Calu3 (cell line): ENCODE measurements at regions not wholly inside any gene's neighbourhood (a gene's known extent, or its start where the extent isn't known, plus 50 kb on each side); places are given as distances from the start of the nearest gene placed in this dataset.

Experiments
- BruUV-seq: library from RNA; stranded (reverse); fragments of 400-500 nt; replicated peaks from 2 replicates; lab custom pipeline; 2021; lab: Mats Ljungman, UMichigan
- CTCF ChIA-PET: fragments of 300-600 bp; sonication (Branson Sonifier 250); formaldehyde crosslinking; loops from one replicate; lab custom pipeline; 2022; ENCODE audit warnings: antibody characterized with exemption; lab: Charles Lee
- DNase-seq: peaks from one replicate; pipeline ENCODE4 v3.0.0; 2022
- H3K27ac Mint-ChIP-seq: one replicate; pipeline ENCODE4 v1.8.0; 2022; ENCODE audit warnings: mixed read lengths; ENCODE audit not compliant: unreplicated experiment
- H3K27me3 Mint-ChIP-seq: one replicate; pipeline ENCODE4 v1.8.0; 2022; ENCODE audit warnings: mixed read lengths; ENCODE audit not compliant: unreplicated experiment
- H3K36me3 Mint-ChIP-seq: one replicate; pipeline ENCODE4 v1.8.0; 2022; ENCODE audit warnings: mild to moderate bottlenecking, moderate library complexity, mixed read lengths; ENCODE audit not compliant: insufficient read depth, unreplicated experiment
- H3K4me1 Mint-ChIP-seq: one replicate; pipeline ENCODE4 v1.8.0; 2022; ENCODE audit warnings: mild to moderate bottlenecking, low read depth, mixed read lengths; ENCODE audit not compliant: unreplicated experiment
- H3K4me3 Mint-ChIP-seq: one replicate; pipeline ENCODE4 v1.8.0; 2022; ENCODE audit warnings: mild to moderate bottlenecking, low read depth, moderate library complexity, mixed read lengths; ENCODE audit not compliant: unreplicated experiment
- H3K9me3 Mint-ChIP-seq: one replicate; pipeline ENCODE4 v1.8.0; 2022; ENCODE audit warnings: low read depth, mixed read lengths; ENCODE audit not compliant: unreplicated experiment
- intact Hi-C: fragments of 100-400 bp; cut with micrococcal nuclease; formaldehyde crosslinking; loops from one replicate; pipeline ENCODE4 v1.10.0; 2022; ENCODE audit not compliant: unreplicated experiment
- TF ChIP-seq, protein P1 (sequence below): fragments of 200-600 bp; IDR thresholded peaks from one replicate; pipeline ENCODE4 v1.8.0; 2022; ENCODE audit warnings: antibody characterized with exemption; ENCODE audit not compliant: unreplicated experiment

DNA sequence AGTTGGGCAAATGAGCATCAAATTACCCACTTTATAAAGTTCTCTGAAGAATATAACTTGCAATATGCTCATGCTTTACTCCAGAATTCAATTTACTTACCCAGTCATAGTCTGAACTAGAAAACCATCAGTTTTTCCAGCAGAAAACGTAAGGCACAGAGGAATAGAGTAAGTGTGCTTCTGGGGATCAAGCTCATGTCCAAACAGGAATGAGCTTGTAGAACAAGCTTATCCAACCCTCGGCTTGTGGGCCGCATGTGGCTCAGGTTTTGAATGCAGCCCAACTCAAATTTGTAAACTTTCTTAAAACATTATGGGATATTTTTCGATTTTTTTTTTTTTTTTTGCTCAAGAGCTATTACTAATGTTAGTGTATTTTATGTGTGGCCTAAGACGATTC, 308.5 kb upstream of the KLF12 start:
- no peak for DNase-seq
- Mint-ChIP-seq H3K9me3 (no peaks in the 10 kb centered on the region), H3K36me3 (no peaks in the 10 kb centered on the region), H3K4me1 (no peaks in the 10 kb centered on the region), H3K27ac (no peak overlapping the region), H3K4me3 (no peak overlapping the region), H3K27me3 (no peaks in the 10 kb centered on the region)
- BruUV-seq, result no TSS peak
- TF ChIP-seq, protein P1, sequence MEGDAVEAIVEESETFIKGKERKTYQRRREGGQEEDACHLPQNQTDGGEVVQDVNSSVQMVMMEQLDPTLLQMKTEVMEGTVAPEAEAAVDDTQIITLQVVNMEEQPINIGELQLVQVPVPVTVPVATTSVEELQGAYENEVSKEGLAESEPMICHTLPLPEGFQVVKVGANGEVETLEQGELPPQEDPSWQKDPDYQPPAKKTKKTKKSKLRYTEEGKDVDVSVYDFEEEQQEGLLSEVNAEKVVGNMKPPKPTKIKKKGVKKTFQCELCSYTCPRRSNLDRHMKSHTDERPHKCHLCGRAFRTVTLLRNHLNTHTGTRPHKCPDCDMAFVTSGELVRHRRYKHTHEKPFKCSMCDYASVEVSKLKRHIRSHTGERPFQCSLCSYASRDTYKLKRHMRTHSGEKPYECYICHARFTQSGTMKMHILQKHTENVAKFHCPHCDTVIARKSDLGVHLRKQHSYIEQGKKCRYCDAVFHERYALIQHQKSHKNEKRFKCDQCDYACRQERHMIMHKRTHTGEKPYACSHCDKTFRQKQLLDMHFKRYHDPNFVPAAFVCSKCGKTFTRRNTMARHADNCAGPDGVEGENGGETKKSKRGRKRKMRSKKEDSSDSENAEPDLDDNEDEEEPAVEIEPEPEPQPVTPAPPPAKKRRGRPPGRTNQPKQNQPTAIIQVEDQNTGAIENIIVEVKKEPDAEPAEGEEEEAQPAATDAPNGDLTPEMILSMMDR, result no peak
- CTCF ChIA-PET, result interaction anchor here (0.7 kb wide), 1 partner anchor 34 kb away, joined by 3 read pairs; no protein-coding TSS in a partner anchor
- intact Hi-C loops, result no loop called here

- intact Hi-C loops, result no loop called here
- CTCF ChIA-PET, result no interaction called here
- no TSS peak for BruUV-seq
These were observed 304.7 kb upstream of the KLF12 start for GRCh38 chr13:74438901-74439300.

DNA sequence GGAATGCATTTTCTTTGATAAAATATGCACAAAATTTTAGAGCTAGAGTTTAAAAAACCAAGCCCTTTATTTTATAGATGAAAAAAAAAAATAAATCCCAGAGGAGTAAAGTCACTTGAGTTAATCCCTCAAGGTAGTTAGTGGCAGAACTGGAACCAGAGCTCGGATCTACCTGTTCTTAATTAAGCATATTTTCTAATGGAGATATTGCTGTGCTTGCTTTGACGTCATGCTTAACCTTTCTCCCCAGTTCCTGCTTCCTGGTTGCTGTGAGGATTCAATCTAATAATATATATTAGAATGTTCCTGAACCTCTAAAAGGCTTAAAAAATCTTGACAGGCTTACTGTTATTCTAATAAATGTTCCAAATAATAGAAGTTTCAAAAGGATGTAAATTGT, 300.6 kb upstream of the KLF12 start:
- no peaks in the 10 kb centered on the region for H3K27me3 Mint-ChIP-seq
- no peaks in the 10 kb centered on the region for H3K4me1 Mint-ChIP-seq
- no peaks in the 10 kb centered on the region for H3K36me3 Mint-ChIP-seq
- H3K9me3 Mint-ChIP-seq, result no peaks in the 10 kb centered on the region
- intact Hi-C loops, result no loop called here
- TF ChIP-seq, protein P1, result no peak
- no peak overlapping the region for H3K4me3 Mint-ChIP-seq
- CTCF ChIA-PET, result no interaction called here
- no TSS peak for BruUV-seq
- DNase-seq, result no peak
- H3K27ac Mint-ChIP-seq, result no peak overlapping the region

More at GRCh38 chr13:74438901-74439300, 304.7 kb upstream of the KLF12 start:
- H3K27ac Mint-ChIP-seq, result no peak overlapping the region
- H3K9me3 Mint-ChIP-seq, result no peaks in the 10 kb centered on the region
- DNase-seq, result no peak
- H3K36me3 Mint-ChIP-seq, result no peaks in the 10 kb centered on the region
- H3K4me3 Mint-ChIP-seq, result no peak overlapping the region
- no peaks in the 10 kb centered on the region for H3K27me3 Mint-ChIP-seq
- TF ChIP-seq, protein P1, result no peak
- H3K4me1 Mint-ChIP-seq, result no peaks in the 10 kb centered on the region

DNA sequence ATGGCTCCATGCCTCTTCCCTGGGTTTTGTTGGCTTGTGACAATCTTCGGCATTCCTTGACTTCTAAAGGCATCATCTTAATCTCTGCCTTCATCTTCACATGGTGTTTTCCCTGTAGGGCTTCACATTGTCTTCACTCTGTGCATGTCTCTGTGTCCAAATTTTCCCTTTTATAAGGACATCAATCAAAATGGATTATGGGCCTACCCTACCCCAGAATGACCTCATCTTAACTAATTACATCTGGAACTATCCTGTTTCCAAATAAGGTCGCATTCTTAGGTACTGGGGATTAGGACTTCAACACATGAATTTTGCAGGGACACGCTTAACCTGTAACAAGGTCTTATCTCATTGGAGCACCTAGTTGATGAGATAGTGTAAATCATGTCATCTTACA, 290.3 kb upstream of the KLF12 start:
- no TSS peak for BruUV-seq
- TF ChIP-seq, protein P1, result no peak
- Mint-ChIP-seq H3K27me3 (no peaks in the 10 kb centered on the region), H3K4me3 (no peak overlapping the region), H3K36me3 (no peaks in the 10 kb centered on the region), H3K9me3 (no peaks in the 10 kb centered on the region), H3K27ac (no peak overlapping the region), H3K4me1 (no peaks in the 10 kb centered on the region)
- no peak for DNase-seq
- CTCF ChIA-PET, result no interaction called here
- intact Hi-C loops, result no loop called here
